ENCODE measurements at regions not wholly inside any gene's neighbourhood (a gene's known extent, or its start where the extent isn't known, plus 50 kb on each side); places are given as distances from the start of the nearest gene placed in this dataset.

- no peak for TF ChIP-seq CTCF (IDR thresholded peaks at IDR 0.05; ENCODE audit: low read depth, low read length)
- no peak for DNase-seq (ENCODE audit: extremely low read depth, low read depth)
Observed at GRCh38 chr6:144729502-144729901, 444.4 kb downstream of the UTRN start.

GRCh38 chr6:144730088-144730645 lies 445.0 kb downstream of the UTRN start:
- no peak for DNase-seq (ENCODE audit: extremely low read depth, low read depth)
- no peak for TF ChIP-seq CTCF (IDR thresholded peaks at IDR 0.05; ENCODE audit: low read depth, low read length)

GRCh38 chr6:144731229-144731628 lies 446.1 kb downstream of the UTRN start:
- DNase-seq (ENCODE audit: extremely low read depth, low read depth): no peak
- no peak for TF ChIP-seq CTCF (IDR thresholded peaks at IDR 0.05; ENCODE audit: low read depth, low read length)

GRCh38 chr6:144736763-144737162 lies 451.6 kb downstream of the UTRN start:
- TF ChIP-seq CTCF (IDR thresholded peaks at IDR 0.05; ENCODE audit: low read depth, low read length): no peak
- DNase-seq (ENCODE audit: extremely low read depth, low read depth): no peak

GRCh38 chr6:144737998-144738397 lies 452.9 kb downstream of the UTRN start:
- no peak for DNase-seq (ENCODE audit: extremely low read depth, low read depth)
- TF ChIP-seq CTCF (IDR thresholded peaks at IDR 0.05; ENCODE audit: low read depth, low read length): no peak

- no peak for DNase-seq (ENCODE audit: extremely low read depth, low read depth)
- no peak for TF ChIP-seq CTCF (IDR thresholded peaks at IDR 0.05; ENCODE audit: low read depth, low read length)
Observed at GRCh38 chr6:144739873-144740272, 454.7 kb downstream of the UTRN start.

GRCh38 chr6:144741659-144742058 lies 456.5 kb downstream of the UTRN start:
- no peak for TF ChIP-seq CTCF (IDR thresholded peaks at IDR 0.05; ENCODE audit: low read depth, low read length)
- DNase-seq (ENCODE audit: extremely low read depth, low read depth): no peak

Data from AG09319 (cell line).